ENCODE measurements at regions not wholly inside any gene's neighbourhood (a gene's known extent, or its start where the extent isn't known, plus 50 kb on each side); places are given as distances from the start of the nearest gene placed in this dataset.

DNA sequence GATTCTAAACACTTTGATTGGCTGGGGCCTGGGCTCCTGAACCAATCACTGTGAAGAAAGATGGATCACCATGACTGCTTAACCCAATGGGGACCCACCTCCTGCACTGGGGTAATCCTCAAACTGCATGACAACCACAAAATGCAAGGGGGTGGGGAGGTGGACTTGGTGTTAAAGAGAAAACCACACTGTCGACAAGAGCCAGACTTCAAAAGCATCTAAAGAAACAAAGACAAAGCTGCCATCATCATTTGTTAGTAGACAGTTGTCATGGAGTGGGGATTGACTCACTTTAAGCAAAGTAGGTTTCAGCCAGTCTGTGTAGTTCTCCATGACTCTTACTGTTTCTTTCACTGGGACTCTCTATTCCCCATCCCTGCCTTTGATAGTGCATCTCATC is 433.8 kb downstream of the PLPP3 start:
- H3K4me3 ChIP-seq (replicated peaks; ENCODE audit: low read depth, low read length) = no peak overlapping the region
- DNase-seq (ENCODE audit: extremely low read depth, low read depth) = no peak
- TF ChIP-seq CTCF (IDR thresholded peaks at IDR 0.05; ENCODE audit: low read depth, low read length, missing control alignments) = no peak

DNA sequence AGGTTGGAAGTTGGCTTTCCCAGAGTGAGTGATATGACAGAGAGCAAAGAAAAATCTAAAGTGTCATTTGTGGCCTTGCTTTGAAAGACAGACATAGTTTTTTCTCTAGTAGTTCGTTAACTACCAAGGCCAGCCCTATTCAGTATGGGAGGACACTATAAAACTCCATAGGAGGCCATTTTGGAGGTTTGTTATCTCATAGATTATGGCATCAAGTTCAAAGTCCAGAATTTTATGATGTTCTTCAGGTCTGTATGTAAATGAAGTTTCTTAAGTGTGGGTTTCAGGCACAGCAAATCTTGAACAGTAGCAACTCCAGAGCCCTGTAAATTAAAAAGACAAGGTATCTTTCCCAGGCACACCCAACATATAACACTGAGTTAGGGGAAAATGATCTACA is 437.1 kb downstream of the PLPP3 start:
- H3K4me3 ChIP-seq (replicated peaks; ENCODE audit: low read depth, low read length) = no peak overlapping the region
- TF ChIP-seq CTCF (IDR thresholded peaks at IDR 0.05; ENCODE audit: low read depth, low read length, missing control alignments) = no peak
- DNase-seq (ENCODE audit: extremely low read depth, low read depth) = no peak

DNA sequence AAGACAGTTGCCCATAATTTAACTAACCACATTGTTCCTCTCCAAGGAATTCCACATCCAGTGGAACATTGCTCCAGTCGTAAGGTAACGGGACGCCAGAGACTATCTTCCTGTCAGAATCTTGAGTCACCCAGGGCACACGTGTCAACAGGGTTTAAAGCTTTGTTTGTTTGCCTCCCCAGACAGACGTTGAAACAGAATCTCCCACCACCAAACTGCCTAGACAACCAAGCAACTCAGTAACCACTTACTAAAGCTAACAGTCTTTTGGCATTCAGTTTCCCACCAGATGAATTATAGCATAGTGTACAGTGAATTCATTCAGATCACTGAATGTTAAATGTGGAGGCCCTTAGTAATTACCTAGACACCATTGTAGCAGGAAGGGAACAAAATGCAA is 439.5 kb downstream of the PLPP3 start:
- no peak for DNase-seq (ENCODE audit: extremely low read depth, low read depth)
- TF ChIP-seq CTCF (IDR thresholded peaks at IDR 0.05; ENCODE audit: low read depth, low read length, missing control alignments) = no peak
- no peak overlapping the region for H3K4me3 ChIP-seq (replicated peaks; ENCODE audit: low read depth, low read length)

GRCh38 chr1:56137521-56138505 is 441.6 kb downstream of the PLPP3 start:
- no peak for DNase-seq (ENCODE audit: extremely low read depth, low read depth)
- no peak for TF ChIP-seq CTCF (IDR thresholded peaks at IDR 0.05; ENCODE audit: low read depth, low read length, missing control alignments)
- no peak overlapping the region for H3K4me3 ChIP-seq (replicated peaks; ENCODE audit: low read depth, low read length)

DNA sequence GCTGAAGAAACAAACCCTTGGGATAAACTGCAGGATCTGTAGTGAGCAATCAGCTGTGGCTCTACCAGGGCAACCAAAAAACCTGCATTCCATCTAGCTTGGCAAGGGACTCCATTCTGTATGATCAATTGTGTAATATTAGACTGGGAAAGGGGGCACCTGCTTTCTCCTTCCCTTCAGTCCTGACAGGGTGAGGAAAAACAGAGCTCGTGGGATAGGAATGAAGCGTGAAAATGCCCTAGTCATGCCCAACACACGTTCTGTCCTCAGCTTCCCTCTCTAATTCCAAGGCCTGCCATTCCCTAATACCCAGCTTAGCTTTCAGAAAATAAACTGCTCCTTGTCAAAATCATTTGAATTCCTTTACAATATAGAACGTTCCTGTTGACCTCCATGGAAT is 442.3 kb downstream of the PLPP3 start:
- DNase-seq (ENCODE audit: extremely low read depth, low read depth) = no peak
- no peak overlapping the region for H3K4me3 ChIP-seq (replicated peaks; ENCODE audit: low read depth, low read length)
- no peak for TF ChIP-seq CTCF (IDR thresholded peaks at IDR 0.05; ENCODE audit: low read depth, low read length, missing control alignments)

DNA sequence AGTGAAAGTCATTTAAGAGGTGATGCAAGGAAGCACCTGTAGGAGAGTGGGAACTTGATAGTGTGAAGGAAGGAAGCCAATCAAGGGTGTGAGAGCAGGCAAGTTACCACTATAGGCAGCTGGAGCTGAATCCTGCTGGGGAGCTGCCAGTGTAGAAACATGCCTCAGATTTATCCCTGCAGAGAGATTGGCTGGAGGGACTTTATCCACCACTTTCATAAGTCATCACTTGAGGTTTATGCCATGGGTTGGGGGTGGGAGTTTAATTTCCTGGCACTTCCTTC is 443.6 kb downstream of the PLPP3 start:
- no peak overlapping the region for H3K4me3 ChIP-seq (replicated peaks; ENCODE audit: low read depth, low read length)
- DNase-seq (ENCODE audit: extremely low read depth, low read depth) = no peak
- no peak for TF ChIP-seq CTCF (IDR thresholded peaks at IDR 0.05; ENCODE audit: low read depth, low read length, missing control alignments)

All from HFF-Myc (cell line).